Spleen (tissue), 7 donors: ENCODE measurements at regions not wholly inside any gene's neighbourhood (a gene's known extent, or its start where the extent isn't known, plus 50 kb on each side); places are given as distances from the start of the nearest gene placed in this dataset.

Source experiments
- POLR2AphosphoS5 ChIP-seq, 3 donors: sonication (generic); formaldehyde crosslinking; IDR thresholded peaks; one replicate each; pipeline ENCODE4 v1.5.1; 2017; ENCODE audit warnings: antibody characterized with exemption in 3 of 3
- TF ChIP-seq, protein P1 (sequence below), 11 experiments: fragments of 200-600 bp in 7 of 11; fragments of 450-650 bp in 4 of 11; sonication (generic) in 4 of 11; IDR thresholded peaks in 8 of 11; conservative IDR thresholded peaks in 3 of 11; 1 replicate in 7 of 11; 2 replicates in 4 of 11; pipeline versions ENCODE4 v1.4.0 to v1.8.0; 2016 to 2021; ENCODE audit warnings: antibody characterized with exemption in 11 of 11, inconsistent platforms in 4 of 11, mild to moderate bottlenecking in 1 of 11
- donor health status: DM: no; HTN: no; CAD: no; lungs with moderate emphysema.
- donor health status: DM: no; HTN: no; CAD: no.
- donor health status: DM: no; HTN: no; CAD: no.

GRCh38 chr5:136726506-136726905 lies 361.2 kb upstream of the TRPC7 start:
- TF ChIP-seq, protein P1, sequence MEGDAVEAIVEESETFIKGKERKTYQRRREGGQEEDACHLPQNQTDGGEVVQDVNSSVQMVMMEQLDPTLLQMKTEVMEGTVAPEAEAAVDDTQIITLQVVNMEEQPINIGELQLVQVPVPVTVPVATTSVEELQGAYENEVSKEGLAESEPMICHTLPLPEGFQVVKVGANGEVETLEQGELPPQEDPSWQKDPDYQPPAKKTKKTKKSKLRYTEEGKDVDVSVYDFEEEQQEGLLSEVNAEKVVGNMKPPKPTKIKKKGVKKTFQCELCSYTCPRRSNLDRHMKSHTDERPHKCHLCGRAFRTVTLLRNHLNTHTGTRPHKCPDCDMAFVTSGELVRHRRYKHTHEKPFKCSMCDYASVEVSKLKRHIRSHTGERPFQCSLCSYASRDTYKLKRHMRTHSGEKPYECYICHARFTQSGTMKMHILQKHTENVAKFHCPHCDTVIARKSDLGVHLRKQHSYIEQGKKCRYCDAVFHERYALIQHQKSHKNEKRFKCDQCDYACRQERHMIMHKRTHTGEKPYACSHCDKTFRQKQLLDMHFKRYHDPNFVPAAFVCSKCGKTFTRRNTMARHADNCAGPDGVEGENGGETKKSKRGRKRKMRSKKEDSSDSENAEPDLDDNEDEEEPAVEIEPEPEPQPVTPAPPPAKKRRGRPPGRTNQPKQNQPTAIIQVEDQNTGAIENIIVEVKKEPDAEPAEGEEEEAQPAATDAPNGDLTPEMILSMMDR (IDR thresholded peaks at IDR 0.05 in 8 of 11, conservative IDR thresholded peaks at IDR 0.05 in 3 of 11), result no peak
- TF ChIP-seq POLR2AphosphoS5 (IDR thresholded peaks at IDR 0.05), result no peak
